Endodermal cell (in vitro differentiated cells): ENCODE measurements at regions not wholly inside any gene's neighbourhood (a gene's known extent, or its start where the extent isn't known, plus 50 kb on each side); places are given as distances from the start of the nearest gene placed in this dataset.

Experiments
- DNase-seq: peaks from one replicate; pipeline ENCODE4 v3.0.0-alpha.2; 2017
- H3K27ac ChIP-seq: 2 replicates; pipeline ENCODE4 v1.5.1; 2013; ENCODE audit warnings: mild to moderate bottlenecking, low read depth, low read length, moderate library complexity
- H3K27me3 ChIP-seq: 2 replicates; pipeline ENCODE4 v1.6.1; 2013; ENCODE audit warnings: mild to moderate bottlenecking, low read length, moderate library complexity; ENCODE audit not compliant: insufficient read depth, control insufficient read depth, poor library complexity, severe bottlenecking
- H3K36me3 ChIP-seq: 2 replicates; pipeline ENCODE4 v1.7.0; 2013; ENCODE audit warnings: mild to moderate bottlenecking, low read length, moderate library complexity; ENCODE audit not compliant: control insufficient read depth, insufficient read depth
- H3K4me1 ChIP-seq: one replicate; pipeline ENCODE4 v1.7.0; 2013; ENCODE audit warnings: low read length; ENCODE audit not compliant: control insufficient read depth, insufficient read depth
- H3K4me3 ChIP-seq: 2 replicates; pipeline ENCODE4 v1.5.1; 2013; ENCODE audit warnings: mild to moderate bottlenecking, low read length, moderate library complexity
- H3K9ac ChIP-seq: 2 replicates; pipeline ENCODE4 v1.6.1; 2013; ENCODE audit warnings: mild to moderate bottlenecking, low read length, moderate library complexity; ENCODE audit not compliant: poor library complexity, severe bottlenecking; ENCODE audit errors: extremely low read depth
- H3K9me3 ChIP-seq: 2 replicates; pipeline ENCODE4 v1.6.1; 2013; ENCODE audit warnings: mild to moderate bottlenecking, low read length, moderate library complexity; ENCODE audit not compliant: control insufficient read depth
- H3K27ac Mint-ChIP-seq: 2 replicates; pipeline ENCODE4 v1.8.0; 2020; ENCODE audit warnings: mixed read lengths
- H3K27me3 Mint-ChIP-seq: 2 replicates; pipeline ENCODE4 v1.8.0; 2021; ENCODE audit warnings: mild to moderate bottlenecking, mixed read lengths; ENCODE audit not compliant: insufficient read depth
- H3K36me3 Mint-ChIP-seq: 2 replicates; pipeline ENCODE4 v1.8.0; 2020; ENCODE audit warnings: low read depth, mixed read lengths
- H3K4me1 Mint-ChIP-seq: 2 replicates; pipeline ENCODE4 v1.8.0; 2020; ENCODE audit warnings: mixed read lengths
- H3K4me3 Mint-ChIP-seq: 2 replicates; pipeline ENCODE4 v1.8.0; 2020; ENCODE audit warnings: mild to moderate bottlenecking, moderate library complexity, mixed read lengths
- H3K9me3 Mint-ChIP-seq: 2 replicates; pipeline ENCODE4 v1.8.0; 2020; ENCODE audit warnings: mild to moderate bottlenecking, mixed read lengths
- WGBS, 2 experiments: methylation state at CpG; one replicate each; pipeline versions ENCODE4 v1.1.5 to v1.1.7; 2013; ENCODE audit warnings: missing lambda C conversion rate in 2 of 2, mixed read lengths in 1 of 2; ENCODE audit not compliant: insufficient coverage in 1 of 2, insufficient read length in 1 of 2; 5-methylcytosine and 5-hydroxymethylcytosine counted together
- TF ChIP-seq, protein P1 (sequence below): fragments of 200-600 bp; sonication (generic); conservative IDR thresholded peaks from 2 replicates; pipeline ENCODE4 v1.5.0; 2021; ENCODE audit warnings: antibody characterized with exemption, mild to moderate bottlenecking

DNA sequence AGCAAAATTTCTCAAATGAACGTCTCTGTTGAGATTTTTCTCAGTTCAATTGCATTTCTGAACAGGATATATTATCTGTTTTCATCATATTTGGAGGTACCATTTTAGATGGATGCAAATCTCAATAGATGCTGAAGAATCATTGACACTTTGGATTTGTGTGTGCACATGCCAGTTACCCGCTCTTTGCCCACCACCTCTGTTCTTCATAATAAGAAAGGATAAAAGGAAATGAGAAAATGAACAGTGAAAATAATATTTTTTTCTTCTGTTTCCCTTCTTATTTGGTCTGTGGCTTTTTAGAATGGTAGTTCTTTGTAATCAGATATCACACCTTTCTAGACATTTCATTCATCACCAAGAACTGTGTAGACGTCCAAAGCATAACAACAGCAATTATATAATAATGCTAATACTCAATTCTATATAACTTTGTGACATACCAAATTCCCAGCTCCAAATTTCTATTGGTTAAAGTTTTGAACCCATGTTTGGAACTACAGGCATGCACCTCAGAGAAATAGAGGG, 256.7 kb upstream of the SATB1 start:
- Mint-ChIP-seq H3K27me3 (no peaks in the 10 kb centered on the region), H3K36me3 (no peaks in the 10 kb centered on the region), H3K4me1 (peaks cover 10% of the 10 kb centered on the region), H3K9me3 (peaks cover 20% of the 10 kb centered on the region), H3K4me3 (no peak overlapping the region), H3K27ac (no peak overlapping the region)
- H3K27me3 ChIP-seq, result no peaks in the 10 kb centered on the region
- H3K4me1 ChIP-seq, result no peaks in the 10 kb centered on the region
- H3K27ac ChIP-seq, result no peak overlapping the region
- no peak overlapping the region for H3K9ac ChIP-seq
- TF ChIP-seq, protein P1, sequence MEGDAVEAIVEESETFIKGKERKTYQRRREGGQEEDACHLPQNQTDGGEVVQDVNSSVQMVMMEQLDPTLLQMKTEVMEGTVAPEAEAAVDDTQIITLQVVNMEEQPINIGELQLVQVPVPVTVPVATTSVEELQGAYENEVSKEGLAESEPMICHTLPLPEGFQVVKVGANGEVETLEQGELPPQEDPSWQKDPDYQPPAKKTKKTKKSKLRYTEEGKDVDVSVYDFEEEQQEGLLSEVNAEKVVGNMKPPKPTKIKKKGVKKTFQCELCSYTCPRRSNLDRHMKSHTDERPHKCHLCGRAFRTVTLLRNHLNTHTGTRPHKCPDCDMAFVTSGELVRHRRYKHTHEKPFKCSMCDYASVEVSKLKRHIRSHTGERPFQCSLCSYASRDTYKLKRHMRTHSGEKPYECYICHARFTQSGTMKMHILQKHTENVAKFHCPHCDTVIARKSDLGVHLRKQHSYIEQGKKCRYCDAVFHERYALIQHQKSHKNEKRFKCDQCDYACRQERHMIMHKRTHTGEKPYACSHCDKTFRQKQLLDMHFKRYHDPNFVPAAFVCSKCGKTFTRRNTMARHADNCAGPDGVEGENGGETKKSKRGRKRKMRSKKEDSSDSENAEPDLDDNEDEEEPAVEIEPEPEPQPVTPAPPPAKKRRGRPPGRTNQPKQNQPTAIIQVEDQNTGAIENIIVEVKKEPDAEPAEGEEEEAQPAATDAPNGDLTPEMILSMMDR, result no peak
- peaks cover 10% of the 10 kb centered on the region for H3K9me3 ChIP-seq
- no peak for DNase-seq
- 88 to 100% methylated on average over 1 to 3 of the region's 3 CpGs for WGBS, 2 experiments
- H3K36me3 ChIP-seq, result no peaks in the 10 kb centered on the region
- H3K4me3 ChIP-seq, result no peak overlapping the region

GRCh38 chr3:18680758-18681157, 255.6 kb upstream of the SATB1 start:
- no peak overlapping the region for H3K4me3 ChIP-seq
- TF ChIP-seq, protein P1, result no peak
- H3K9me3 ChIP-seq, result peaks cover 10% of the 10 kb centered on the region
- WGBS, 2 experiments, result 89 to 94% methylated on average over 2 to 3 of the region's 3 CpGs
- no peak overlapping the region for H3K27ac ChIP-seq
- H3K4me1 Mint-ChIP-seq, result peaks cover 10% of the 10 kb centered on the region
- no peak overlapping the region for H3K27ac Mint-ChIP-seq
- H3K36me3 ChIP-seq, result no peaks in the 10 kb centered on the region
- peaks cover 20% of the 10 kb centered on the region for H3K9me3 Mint-ChIP-seq
- no peaks in the 10 kb centered on the region for H3K27me3 Mint-ChIP-seq
- H3K36me3 Mint-ChIP-seq, result no peaks in the 10 kb centered on the region
- no peak overlapping the region for H3K9ac ChIP-seq
- no peaks in the 10 kb centered on the region for H3K27me3 ChIP-seq
- H3K4me1 ChIP-seq, result no peaks in the 10 kb centered on the region
- no peak overlapping the region for H3K4me3 Mint-ChIP-seq
- no peak for DNase-seq

GRCh38 chr3:18679238-18679637, 254.1 kb upstream of the SATB1 start:
- Mint-ChIP-seq H3K36me3 (no peaks in the 10 kb centered on the region), H3K27me3 (peaks cover 2% of the 10 kb centered on the region), H3K4me1 (peaks cover 10% of the 10 kb centered on the region), H3K9me3 (peaks cover 12% of the 10 kb centered on the region), H3K27ac (no peak overlapping the region), H3K4me3 (no peak overlapping the region)
- Histone ChIP-seq H3K4me3 (no peak overlapping the region), H3K9ac (no peak overlapping the region), H3K27ac (no peak overlapping the region), H3K4me1 (no peaks in the 10 kb centered on the region), H3K27me3 (no peaks in the 10 kb centered on the region), H3K9me3 (peaks cover 7% of the 10 kb centered on the region), H3K36me3 (no peaks in the 10 kb centered on the region)
- WGBS, 2 experiments, result 92 to 95% methylated on average over 4 of the region's 4 CpGs
- TF ChIP-seq, protein P1, result no peak
- no peak for DNase-seq
